Keratinocyte (primary cell): ENCODE measurements at regions not wholly inside any gene's neighbourhood (a gene's known extent, or its start where the extent isn't known, plus 50 kb on each side); places are given as distances from the start of the nearest gene placed in this dataset.

ENCODE experiments used
- DNase-seq: peaks from one replicate; pipeline ENCODE4 v3.0.0-alpha.2; 2011; ENCODE audit warnings: low read depth, missing footprints, low spot score
- FAIRE-seq: peaks from 2 replicates; lab custom pipeline; 2011; peaks lifted over from hg19 to GRCh38; lab: Jason Lieb, UNC
- H2AFZ ChIP-seq: 2 replicates; pipeline ENCODE4 v1.6.0; 2012; ENCODE audit warnings: low read length, control low read depth, inconsistent platforms; ENCODE audit not compliant: control insufficient read depth
- H3K27ac ChIP-seq: 2 replicates; pipeline ENCODE4 v1.5.1; 2011; ENCODE audit warnings: low read length; ENCODE audit not compliant: control insufficient read depth, insufficient read depth
- H3K27me3 ChIP-seq: 3 replicates; pipeline ENCODE4 v1.6.0; 2011; ENCODE audit warnings: low read length; ENCODE audit not compliant: control insufficient read depth, insufficient read depth; ENCODE audit errors: extremely low read depth
- H3K36me3 ChIP-seq, 2 experiments: 2 replicates in 1 of 2; 3 replicates in 1 of 2; pipeline ENCODE4 v1.5.1; 2011; ENCODE audit warnings: low read length in 2 of 2, mild to moderate bottlenecking in 1 of 2; ENCODE audit not compliant: control insufficient read depth in 2 of 2, insufficient read depth in 2 of 2; ENCODE audit errors: extremely low read depth in 1 of 2
- H3K4me1 ChIP-seq: 3 replicates; pipeline ENCODE4 v1.5.1; 2011; ENCODE audit warnings: low read length; ENCODE audit not compliant: control insufficient read depth, insufficient read depth; ENCODE audit errors: extremely low read depth
- H3K4me2 ChIP-seq: 3 replicates; pipeline ENCODE4 v1.6.0; 2011; ENCODE audit warnings: low read depth, low read length; ENCODE audit not compliant: control insufficient read depth, insufficient read depth; ENCODE audit errors: extremely low read depth
- H3K4me3 ChIP-seq, 3 experiments: fragments of 200-600 bp in 1 of 3; sonication (generic) in 1 of 3; 2 replicates in 2 of 3; 3 replicates in 1 of 3; pipeline ENCODE4 v1.5.1; 2011 to 2016; ENCODE audit warnings: low read length in 3 of 3, mild to moderate bottlenecking in 3 of 3, control low read depth in 2 of 3, inconsistent platforms in 1 of 3, low read depth in 1 of 3, mixed read lengths in 1 of 3, mixed run types in 1 of 3, moderate library complexity in 1 of 3; ENCODE audit not compliant: control insufficient read depth in 2 of 3, insufficient read depth in 2 of 3; ENCODE audit errors: extremely low read depth in 1 of 3
- H3K79me2 ChIP-seq: 2 replicates; pipeline ENCODE4 v1.6.0; 2012; ENCODE audit warnings: low read length; ENCODE audit not compliant: control insufficient read depth, insufficient read depth
- H3K9ac ChIP-seq: 3 replicates; pipeline ENCODE4 v1.6.0; 2011; ENCODE audit warnings: low read length; ENCODE audit not compliant: control insufficient read depth, insufficient read depth; ENCODE audit errors: extremely low read depth
- H3K9me1 ChIP-seq: 3 replicates; pipeline ENCODE4 v1.6.0; 2011; ENCODE audit warnings: low read length; ENCODE audit not compliant: control insufficient read depth, insufficient read depth; ENCODE audit errors: extremely low read depth
- H3K9me3 ChIP-seq: 2 replicates; pipeline ENCODE4 v1.5.1; 2012; ENCODE audit warnings: low read depth, low read length; ENCODE audit not compliant: control insufficient read depth
- H4K20me1 ChIP-seq: 3 replicates; pipeline ENCODE4 v1.6.0; 2011; ENCODE audit warnings: low read length; ENCODE audit not compliant: control insufficient read depth, insufficient read depth; ENCODE audit errors: extremely low read depth
- CTCF ChIP-seq, 3 experiments: IDR thresholded peaks in 1 of 3; conservative IDR thresholded peaks in 1 of 3; optimal IDR thresholded peaks in 1 of 3; 2 replicates in 2 of 3; 3 replicates in 1 of 3; pipeline versions ENCODE3 to v1.5.1; 2011; ENCODE audit warnings: low read length in 3 of 3, mild to moderate bottlenecking in 3 of 3, moderate library complexity in 2 of 3, control low read depth in 1 of 3, inconsistent platforms in 1 of 3; ENCODE audit not compliant: insufficient read depth in 2 of 3; ENCODE audit errors: extremely low read depth in 1 of 3
- EZH2 ChIP-seq: IDR thresholded peaks from one replicate; pipeline ENCODE4 v1.6.1; 2012; ENCODE audit warnings: inconsistent platforms, mild to moderate bottlenecking, low read length, moderate library complexity
- dilution Hi-C: fragments of 300-500 bp; cut with MboI; formaldehyde crosslinking; loops from one replicate; pipeline ENCODE4 v1.7.0; 2020; ENCODE audit warnings: low sequenced_read_pairs; ENCODE audit not compliant: extremely low pct_ligation_motif_present

- no peak for DNase-seq
- no peaks in the 10 kb centered on the region for H3K36me3 ChIP-seq
- H3K4me1 ChIP-seq = no peaks in the 10 kb centered on the region
- H3K9ac ChIP-seq = no peak overlapping the region
- peaks cover 6% of the 10 kb centered on the region for H3K9me3 ChIP-seq
- H4K20me1 ChIP-seq = no peaks in the 10 kb centered on the region
- H2AFZ ChIP-seq = no peak overlapping the region
- dilution Hi-C loops = no loop called here
- no peak overlapping the region for H3K4me2 ChIP-seq
- FAIRE-seq = no peak
- H3K79me2 ChIP-seq = no peaks in the 10 kb centered on the region
- no peak overlapping the region for H3K27ac ChIP-seq
- no peaks in the 10 kb centered on the region for H3K9me1 ChIP-seq
- H3K27me3 ChIP-seq = no peaks in the 10 kb centered on the region
- no peak overlapping the region for H3K4me3 ChIP-seq
- TF ChIP-seq CTCF (optimal IDR thresholded peaks at IDR 0.05 in 1 of 3, IDR thresholded peaks at IDR 0.05 in 1 of 3, conservative IDR thresholded peaks at IDR 0.05 in 1 of 3; ENCODE audit: extremely low read depth in 1 of 3, insufficient read depth in 2 of 3, low read length in 3 of 3) (no peak), EZH2 (no peak)
These were observed 478.7 kb downstream of the TYW1 start for GRCh38 chr7:67475293-67475692.

- Histone ChIP-seq H3K27ac (no peak overlapping the region), H4K20me1 (no peaks in the 10 kb centered on the region), H3K9me3 (peaks cover 6% of the 10 kb centered on the region), H3K79me2 (no peaks in the 10 kb centered on the region), H3K4me2 (no peak overlapping the region), H3K36me3 (no peaks in the 10 kb centered on the region), H3K9me1 (no peaks in the 10 kb centered on the region), H3K4me3 (no peak overlapping the region), H2AFZ (no peak overlapping the region), H3K27me3 (no peaks in the 10 kb centered on the region), H3K4me1 (no peaks in the 10 kb centered on the region), H3K9ac (no peak overlapping the region)
- TF ChIP-seq CTCF (optimal IDR thresholded peaks at IDR 0.05 in 1 of 3, IDR thresholded peaks at IDR 0.05 in 1 of 3, conservative IDR thresholded peaks at IDR 0.05 in 1 of 3; ENCODE audit: extremely low read depth in 1 of 3, insufficient read depth in 2 of 3, low read length in 3 of 3) = no peak
- DNase-seq (no peak), FAIRE-seq (no peak)
- dilution Hi-C loops = no loop called here
These were observed 481.4 kb downstream of the TYW1 start for GRCh38 chr7:67478066-67478465.
